K562 (cell line): ENCODE measurements at regions not wholly inside any gene's neighbourhood (a gene's known extent, or its start where the extent isn't known, plus 50 kb on each side); places are given as distances from the start of the nearest gene placed in this dataset.

Experiments used
- ATAC-seq: fragments of 200-7000 bp; cut with Tn5 transposase; 3 replicates; pipeline ENCODE4 v1.9.1; 2020; ENCODE audit warnings: moderate library complexity
- BruUV-seq: library from RNA; stranded (reverse); fragments of 400-500 nt; replicated peaks from 2 replicates; lab custom pipeline; 2021; lab: Mats Ljungman, UMichigan
- CTCF ChIA-PET: fragments of 300-600 bp; formaldehyde crosslinking; extraction: SDS; loops from one replicate; lab custom pipeline; 2021; ENCODE audit warnings: low intra/inter-chr PET ratio; lab: Yijun Ruan, JAX
- POLR2A ChIA-PET: fragments of 300-600, 350-650 bp; sonication (Branson Sonifier 250); formaldehyde crosslinking; extraction: SDS; loops from one replicate; lab custom pipeline; 2021; ENCODE audit warnings: antibody characterized with exemption, inconsistent platforms; lab: Yijun Ruan, JAX
- DNase-seq, 4 experiments: peaks; one replicate each; pipeline versions ENCODE4 v3.0.0 to v3.0.0-alpha.2; 2011 to 2018; ENCODE audit warnings: low spot score in 3 of 4, mixed read lengths in 3 of 4; ENCODE audit errors: extremely low read depth in 1 of 4
- FAIRE-seq: peaks from 2 replicates; lab custom pipeline; 2011; peaks lifted over from hg19 to GRCh38; lab: Jason Lieb, UNC
- H2AFZ ChIP-seq: 2 replicates; pipeline ENCODE4 v1.6.0; 2011; ENCODE audit warnings: low read depth, low read length, control low read depth, inconsistent platforms
- H3K27ac ChIP-seq: fragments of 200-600 bp; 3 replicates; pipeline ENCODE4 v1.8.0; 2011; ENCODE audit warnings: low read depth, mild to moderate bottlenecking, control low read depth, inconsistent platforms, low read length, moderate library complexity, mixed read lengths; ENCODE audit errors: extremely low read depth
- H3K27me3 ChIP-seq, 2 experiments: fragments of 300-600 bp in 1 of 2; 2 replicates in 1 of 2; 3 replicates in 1 of 2; pipeline versions ENCODE4 v1.6.0 to v1.8.0; 2011; ENCODE audit warnings: inconsistent platforms in 2 of 2, low read length in 2 of 2, mild to moderate bottlenecking in 1 of 2, mixed read lengths in 1 of 2, moderate library complexity in 1 of 2; ENCODE audit not compliant: control insufficient read depth in 2 of 2, insufficient read depth in 2 of 2
- H3K36me3 ChIP-seq: fragments of 300-600 bp; 3 replicates; pipeline ENCODE4 v1.8.0; 2011; ENCODE audit warnings: mild to moderate bottlenecking, low read length, inconsistent platforms; ENCODE audit not compliant: control insufficient read depth, insufficient read depth
- H3K4me1 ChIP-seq, 2 experiments: fragments of 200-600 bp in 1 of 2; replicated peaks in 1 of 2; 2 replicates in 1 of 2; 3 replicates in 1 of 2; pipeline versions ENCODE4 v1.5.1 to v1.8.0; 2011; ENCODE audit warnings: inconsistent platforms in 2 of 2, low read length in 2 of 2, mild to moderate bottlenecking in 1 of 2, mixed read lengths in 1 of 2, moderate library complexity in 1 of 2; ENCODE audit not compliant: control insufficient read depth in 2 of 2, insufficient read depth in 2 of 2
- H3K4me2 ChIP-seq: 2 replicates; pipeline ENCODE4 v1.6.1; 2011; ENCODE audit warnings: low read length, control low read depth, inconsistent platforms, mixed read lengths; ENCODE audit not compliant: insufficient read depth
- H3K4me3 ChIP-seq: fragments of 200-600 bp; sonication (generic), shearing (Covaris generic); 2 replicates; pipeline ENCODE4 v1.5.1; 2016; ENCODE audit warnings: control low read depth, inconsistent platforms
- H3K79me2 ChIP-seq: fragments of 200-600 bp; 3 replicates; pipeline ENCODE4 v1.8.0; 2011; ENCODE audit warnings: low read length, inconsistent platforms; ENCODE audit not compliant: control insufficient read depth, insufficient read depth
- H3K9ac ChIP-seq, 2 experiments: 2 replicates each; pipeline versions ENCODE4 v1.6.0 to v1.6.1; 2011; ENCODE audit warnings: low read depth in 2 of 2, low read length in 2 of 2, control low read depth in 1 of 2, inconsistent platforms in 1 of 2, mild to moderate bottlenecking in 1 of 2, mixed read lengths in 1 of 2; ENCODE audit not compliant: insufficient read depth in 1 of 2
- H3K9me1 ChIP-seq: one replicate; pipeline ENCODE4 v1.6.0; 2011; ENCODE audit warnings: inconsistent platforms, mild to moderate bottlenecking, low read length, moderate library complexity; ENCODE audit not compliant: control insufficient read depth, insufficient read depth
- H3K9me3 ChIP-seq: replicated peaks from 2 replicates; pipeline ENCODE4 v1.5.1; 2011; ENCODE audit warnings: low read depth, low read length, inconsistent platforms; ENCODE audit not compliant: control insufficient read depth, insufficient read depth
- H4K20me1 ChIP-seq: replicated peaks from 2 replicates; pipeline ENCODE4 v1.6.1; 2011; ENCODE audit warnings: low read length, inconsistent platforms, mixed read lengths; ENCODE audit not compliant: control insufficient read depth, insufficient read depth
- ARNT ChIP-seq, 2 experiments: fragments of 450-650 bp; IDR thresholded peaks; 2 replicates each; pipeline ENCODE4 v1.6.1; 2016; ENCODE audit warnings: mild to moderate bottlenecking in 1 of 2
- ETV5 ChIP-seq: sonication (generic); formaldehyde crosslinking; IDR thresholded peaks from 2 replicates; pipeline ENCODE4 v1.4.0; 2020; ENCODE audit warnings: low read depth, mild to moderate bottlenecking, missing genetic modification reagents
- KAT7 ChIP-seq: sonication (generic); formaldehyde crosslinking; IDR thresholded peaks from 2 replicates; pipeline ENCODE4 v1.8.0; 2022; ENCODE audit warnings: missing genetic modification reagents, mild to moderate bottlenecking, borderline replicate concordance
- MCM2 ChIP-seq: fragments of 450-650 bp; IDR thresholded peaks from 2 replicates; pipeline ENCODE4 v1.6.1; 2017; ENCODE audit warnings: low read depth, mild to moderate bottlenecking
- U2AF2 ChIP-seq: fragments of 200-400 bp; formaldehyde crosslinking; optimal IDR thresholded peaks from 2 replicates; pipeline ENCODE3; 2017; ENCODE audit warnings: low read depth, mild to moderate bottlenecking, low read length
- ZNF184 ChIP-seq: sonication (generic); formaldehyde crosslinking; IDR thresholded peaks from 2 replicates; pipeline ENCODE4 v1.5.0; 2020; ENCODE audit warnings: missing genetic modification reagents
- ZNF224 ChIP-seq: sonication (generic); formaldehyde crosslinking; IDR thresholded peaks from 2 replicates; pipeline ENCODE4 v1.8.0; 2022; ENCODE audit warnings: mild to moderate bottlenecking, missing genetic modification reagents
- ZNF551 ChIP-seq: fragments of 250-450 bp; sonication (Bioruptor Pico); IDR thresholded peaks from 2 replicates; pipeline ENCODE4 v1.5.0; 2021; ENCODE audit warnings: mild to moderate bottlenecking, moderate library complexity
- ZNF780A ChIP-seq: fragments of 250-450 bp; sonication (Bioruptor Pico); IDR thresholded peaks from 2 replicates; pipeline ENCODE4 v1.5.0; 2021; ENCODE audit warnings: mild to moderate bottlenecking
- ZSCAN32 ChIP-seq: fragments of 450-650 bp; formaldehyde crosslinking; IDR thresholded peaks from 2 replicates; pipeline ENCODE4 v1.4.0; 2020; ENCODE audit warnings: mild to moderate bottlenecking, moderate library complexity
- WGBS: fragments of 100-300 bp; shearing (Covaris generic); methylation state at CpG from one replicate; pipeline ENCODE4 v1.1.6; 2016; ENCODE audit warnings: low coverage, mixed read lengths; ENCODE audit not compliant: insufficient coverage; ENCODE audit errors: missing lambda C conversion rate; 5-methylcytosine and 5-hydroxymethylcytosine counted together
- in situ Hi-C: fragments of 300-500 bp; cut with MboI; formaldehyde crosslinking; loops from 4 replicates; pipeline ENCODE4 v1.15.0; 2018; ENCODE audit warnings: inconsistent platforms, mixed read lengths
- intact Hi-C: fragments of 100-400 bp; cut with micrococcal nuclease; formaldehyde crosslinking; loops from 2 replicates; pipeline ENCODE4 v1.14.2; 2022
- TF ChIP-seq, protein P1 (sequence below): fragments of 200-600 bp; sonication (generic); IDR thresholded peaks from one replicate; pipeline ENCODE4 v1.6.1; 2012; ENCODE audit warnings: mild to moderate bottlenecking, low read depth, low read length, inconsistent platforms

DNA sequence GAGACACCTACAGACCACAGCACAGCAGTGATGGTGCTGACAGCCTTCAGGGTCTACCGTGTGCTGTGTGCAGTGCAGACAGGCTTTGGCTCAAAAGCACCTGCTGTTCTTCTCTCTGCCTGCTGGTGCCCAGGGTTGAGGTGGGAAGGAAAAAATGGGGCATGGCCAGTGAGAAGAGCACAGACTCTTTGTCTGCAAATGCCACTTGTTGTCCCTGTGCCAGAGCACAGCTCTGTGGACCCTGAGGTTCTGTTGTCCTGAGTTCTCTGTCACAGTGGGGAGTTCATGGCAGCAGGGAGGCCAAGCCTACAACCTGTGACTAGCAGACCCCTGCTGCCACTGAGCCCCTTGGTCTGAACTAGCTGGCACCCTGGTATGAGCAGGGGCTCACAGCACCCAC is 376.7 kb downstream of the GLRX3 start:
- Histone ChIP-seq H3K27ac (no peak overlapping the region), H3K4me2 (no peak overlapping the region), H3K9ac (no peak overlapping the region), H3K4me1 (no peaks in the 10 kb centered on the region), H3K27me3 (peaks cover 0 to 16% of the 10 kb centered on the region in 2 experiments; a peak in 2 of 5 replicates), H3K9me1 (no peaks in the 10 kb centered on the region), H3K79me2 (no peaks in the 10 kb centered on the region), H4K20me1 (no peaks in the 10 kb centered on the region), H3K9me3 (no peaks in the 10 kb centered on the region), H3K4me3 (no peak overlapping the region), H3K36me3 (no peaks in the 10 kb centered on the region), H2AFZ (no peak overlapping the region)
- 0% methylated on average over 1 of the region's 1 CpG for WGBS
- intact Hi-C loops: no loop called here
- POLR2A ChIA-PET: no interaction called here
- in situ Hi-C loops: no loop called here
- BruUV-seq: no TSS peak
- CTCF ChIA-PET: no interaction called here
- no peak for ATAC-seq
- no peak for DNase-seq
- no peak for FAIRE-seq
- TF ChIP-seq ZNF780A (CRISPR knock-in tag) (no peak), ZSCAN32 (CRISPR knock-in tag) (no peak), ETV5 (no peak), ARNT (IDR thresholded peaks at IDR 0.05) (no peak), U2AF2 (no peak), ZNF184 (CRISPR knock-in tag) (no peak), MCM2 (no peak), KAT7 (no peak), ZNF551 (CRISPR knock-in tag) (no peak), ZNF224 (CRISPR knock-in tag) (no peak)
- TF ChIP-seq, protein P1, sequence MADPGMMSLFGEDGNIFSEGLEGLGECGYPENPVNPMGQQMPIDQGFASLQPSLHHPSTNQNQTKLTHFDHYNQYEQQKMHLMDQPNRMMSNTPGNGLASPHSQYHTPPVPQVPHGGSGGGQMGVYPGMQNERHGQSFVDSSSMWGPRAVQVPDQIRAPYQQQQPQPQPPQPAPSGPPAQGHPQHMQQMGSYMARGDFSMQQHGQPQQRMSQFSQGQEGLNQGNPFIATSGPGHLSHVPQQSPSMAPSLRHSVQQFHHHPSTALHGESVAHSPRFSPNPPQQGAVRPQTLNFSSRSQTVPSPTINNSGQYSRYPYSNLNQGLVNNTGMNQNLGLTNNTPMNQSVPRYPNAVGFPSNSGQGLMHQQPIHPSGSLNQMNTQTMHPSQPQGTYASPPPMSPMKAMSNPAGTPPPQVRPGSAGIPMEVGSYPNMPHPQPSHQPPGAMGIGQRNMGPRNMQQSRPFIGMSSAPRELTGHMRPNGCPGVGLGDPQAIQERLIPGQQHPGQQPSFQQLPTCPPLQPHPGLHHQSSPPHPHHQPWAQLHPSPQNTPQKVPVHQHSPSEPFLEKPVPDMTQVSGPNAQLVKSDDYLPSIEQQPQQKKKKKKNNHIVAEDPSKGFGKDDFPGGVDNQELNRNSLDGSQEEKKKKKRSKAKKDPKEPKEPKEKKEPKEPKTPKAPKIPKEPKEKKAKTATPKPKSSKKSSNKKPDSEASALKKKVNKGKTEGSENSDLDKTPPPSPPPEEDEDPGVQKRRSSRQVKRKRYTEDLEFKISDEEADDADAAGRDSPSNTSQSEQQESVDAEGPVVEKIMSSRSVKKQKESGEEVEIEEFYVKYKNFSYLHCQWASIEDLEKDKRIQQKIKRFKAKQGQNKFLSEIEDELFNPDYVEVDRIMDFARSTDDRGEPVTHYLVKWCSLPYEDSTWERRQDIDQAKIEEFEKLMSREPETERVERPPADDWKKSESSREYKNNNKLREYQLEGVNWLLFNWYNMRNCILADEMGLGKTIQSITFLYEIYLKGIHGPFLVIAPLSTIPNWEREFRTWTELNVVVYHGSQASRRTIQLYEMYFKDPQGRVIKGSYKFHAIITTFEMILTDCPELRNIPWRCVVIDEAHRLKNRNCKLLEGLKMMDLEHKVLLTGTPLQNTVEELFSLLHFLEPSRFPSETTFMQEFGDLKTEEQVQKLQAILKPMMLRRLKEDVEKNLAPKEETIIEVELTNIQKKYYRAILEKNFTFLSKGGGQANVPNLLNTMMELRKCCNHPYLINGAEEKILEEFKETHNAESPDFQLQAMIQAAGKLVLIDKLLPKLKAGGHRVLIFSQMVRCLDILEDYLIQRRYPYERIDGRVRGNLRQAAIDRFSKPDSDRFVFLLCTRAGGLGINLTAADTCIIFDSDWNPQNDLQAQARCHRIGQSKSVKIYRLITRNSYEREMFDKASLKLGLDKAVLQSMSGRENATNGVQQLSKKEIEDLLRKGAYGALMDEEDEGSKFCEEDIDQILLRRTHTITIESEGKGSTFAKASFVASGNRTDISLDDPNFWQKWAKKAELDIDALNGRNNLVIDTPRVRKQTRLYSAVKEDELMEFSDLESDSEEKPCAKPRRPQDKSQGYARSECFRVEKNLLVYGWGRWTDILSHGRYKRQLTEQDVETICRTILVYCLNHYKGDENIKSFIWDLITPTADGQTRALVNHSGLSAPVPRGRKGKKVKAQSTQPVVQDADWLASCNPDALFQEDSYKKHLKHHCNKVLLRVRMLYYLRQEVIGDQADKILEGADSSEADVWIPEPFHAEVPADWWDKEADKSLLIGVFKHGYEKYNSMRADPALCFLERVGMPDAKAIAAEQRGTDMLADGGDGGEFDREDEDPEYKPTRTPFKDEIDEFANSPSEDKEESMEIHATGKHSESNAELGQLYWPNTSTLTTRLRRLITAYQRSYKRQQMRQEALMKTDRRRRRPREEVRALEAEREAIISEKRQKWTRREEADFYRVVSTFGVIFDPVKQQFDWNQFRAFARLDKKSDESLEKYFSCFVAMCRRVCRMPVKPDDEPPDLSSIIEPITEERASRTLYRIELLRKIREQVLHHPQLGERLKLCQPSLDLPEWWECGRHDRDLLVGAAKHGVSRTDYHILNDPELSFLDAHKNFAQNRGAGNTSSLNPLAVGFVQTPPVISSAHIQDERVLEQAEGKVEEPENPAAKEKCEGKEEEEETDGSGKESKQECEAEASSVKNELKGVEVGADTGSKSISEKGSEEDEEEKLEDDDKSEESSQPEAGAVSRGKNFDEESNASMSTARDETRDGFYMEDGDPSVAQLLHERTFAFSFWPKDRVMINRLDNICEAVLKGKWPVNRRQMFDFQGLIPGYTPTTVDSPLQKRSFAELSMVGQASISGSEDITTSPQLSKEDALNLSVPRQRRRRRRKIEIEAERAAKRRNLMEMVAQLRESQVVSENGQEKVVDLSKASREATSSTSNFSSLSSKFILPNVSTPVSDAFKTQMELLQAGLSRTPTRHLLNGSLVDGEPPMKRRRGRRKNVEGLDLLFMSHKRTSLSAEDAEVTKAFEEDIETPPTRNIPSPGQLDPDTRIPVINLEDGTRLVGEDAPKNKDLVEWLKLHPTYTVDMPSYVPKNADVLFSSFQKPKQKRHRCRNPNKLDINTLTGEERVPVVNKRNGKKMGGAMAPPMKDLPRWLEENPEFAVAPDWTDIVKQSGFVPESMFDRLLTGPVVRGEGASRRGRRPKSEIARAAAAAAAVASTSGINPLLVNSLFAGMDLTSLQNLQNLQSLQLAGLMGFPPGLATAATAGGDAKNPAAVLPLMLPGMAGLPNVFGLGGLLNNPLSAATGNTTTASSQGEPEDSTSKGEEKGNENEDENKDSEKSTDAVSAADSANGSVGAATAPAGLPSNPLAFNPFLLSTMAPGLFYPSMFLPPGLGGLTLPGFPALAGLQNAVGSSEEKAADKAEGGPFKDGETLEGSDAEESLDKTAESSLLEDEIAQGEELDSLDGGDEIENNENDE: no peak
